ENCODE measurements at regions not wholly inside any gene's neighbourhood (a gene's known extent, or its start where the extent isn't known, plus 50 kb on each side); places are given as distances from the start of the nearest gene placed in this dataset.

- TF ChIP-seq CTCF (IDR thresholded peaks at IDR 0.05; ENCODE audit: insufficient read depth, low read depth, low read length) (no peak), EZH2 (IDR thresholded peaks at IDR 0.05; ENCODE audit: insufficient read depth, low read length) (no peak)
Measured at GRCh38 chr5:82794876-82795275, 282.3 kb downstream of the TMEM167A start.
